ENCODE measurements at regions not wholly inside any gene's neighbourhood (a gene's known extent, or its start where the extent isn't known, plus 50 kb on each side); places are given as distances from the start of the nearest gene placed in this dataset.

DNA sequence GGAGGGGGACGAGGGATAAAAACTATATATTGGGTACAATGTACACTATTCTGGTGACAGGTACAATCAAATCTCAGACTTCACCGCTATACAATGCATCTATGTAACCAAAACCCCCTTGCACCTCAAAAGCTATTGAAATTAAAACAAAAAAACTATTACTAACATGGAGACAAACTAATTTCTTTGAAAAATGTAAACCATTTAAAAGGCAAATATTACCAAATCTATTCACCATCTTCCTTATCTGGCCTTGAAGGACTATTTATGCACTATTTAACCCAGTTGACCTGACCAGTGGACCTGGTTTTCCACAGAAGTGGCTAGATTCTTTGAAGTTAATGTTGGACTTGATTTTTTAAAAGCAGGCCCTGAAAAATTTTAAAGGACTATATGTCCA is 212.3 kb upstream of the RPS6KA3 start:
- no peak overlapping the region for H3K4me3 ChIP-seq
- H3K36me3 ChIP-seq, result no peaks in the 10 kb centered on the region
- no peaks in the 10 kb centered on the region for H3K4me1 ChIP-seq
- H3K9me3 ChIP-seq (replicated peaks in 1 of 11), result peaks cover 0 to 7% (median 0%) of the 10 kb centered on the region in 11 experiments; a peak in 3 of 22 replicates
- H3K27ac ChIP-seq, result no peak overlapping the region
- no peak for TF ChIP-seq Cebpa-rat (IDR thresholded peaks at IDR 0.05)
- no peak overlapping the region for H3K9ac ChIP-seq
- no peaks in the 10 kb centered on the region for H3K27me3 ChIP-seq
- no peak overlapping the region for H3K4me2 ChIP-seq
- H4K20me1 ChIP-seq, result no peaks in the 10 kb centered on the region

DNA sequence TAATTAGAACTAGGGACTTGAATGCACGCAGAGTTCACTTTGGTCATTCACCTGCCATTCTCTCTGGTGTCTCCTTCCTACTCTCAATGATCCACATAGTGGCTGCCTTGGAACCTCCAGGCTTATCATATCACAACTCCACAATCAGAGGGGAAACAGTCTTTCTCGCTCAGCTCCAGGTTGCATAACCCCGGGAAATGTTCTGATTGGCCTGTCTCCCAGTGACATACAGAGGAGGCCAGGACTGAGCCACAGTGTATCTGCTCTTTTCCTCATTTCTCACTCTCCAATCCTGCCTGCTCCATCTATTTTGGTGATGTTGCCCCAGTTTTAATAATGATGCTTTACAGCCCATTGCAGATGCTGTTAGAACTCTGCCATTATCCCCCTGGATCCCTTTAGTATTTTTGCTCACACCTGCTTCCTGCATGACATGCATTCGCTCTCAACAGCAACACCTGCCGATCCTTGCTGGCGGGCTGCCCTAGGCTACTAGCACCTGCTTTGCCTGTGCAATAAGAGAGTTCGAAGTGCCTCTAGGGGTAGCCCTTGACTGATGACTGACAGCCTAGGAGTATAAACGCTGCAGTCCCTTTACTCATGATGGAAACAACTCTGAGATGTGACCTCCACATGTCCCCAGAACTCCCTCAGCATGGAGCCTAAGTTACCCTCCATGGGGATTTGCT is 211.3 kb upstream of the RPS6KA3 start:
- H3K27ac ChIP-seq, result no peak overlapping the region
- no peak overlapping the region for H3K4me3 ChIP-seq
- no peak overlapping the region for H3K9ac ChIP-seq
- H3K36me3 ChIP-seq, result no peaks in the 10 kb centered on the region
- no peaks in the 10 kb centered on the region for H3K27me3 ChIP-seq
- no peaks in the 10 kb centered on the region for H3K9me3 ChIP-seq (replicated peaks in 1 of 11)
- no peaks in the 10 kb centered on the region for H3K4me1 ChIP-seq
- H4K20me1 ChIP-seq, result no peaks in the 10 kb centered on the region
- H3K4me2 ChIP-seq, result no peak overlapping the region
- TF ChIP-seq Cebpa-rat (IDR thresholded peaks at IDR 0.05), result no peak

DNA sequence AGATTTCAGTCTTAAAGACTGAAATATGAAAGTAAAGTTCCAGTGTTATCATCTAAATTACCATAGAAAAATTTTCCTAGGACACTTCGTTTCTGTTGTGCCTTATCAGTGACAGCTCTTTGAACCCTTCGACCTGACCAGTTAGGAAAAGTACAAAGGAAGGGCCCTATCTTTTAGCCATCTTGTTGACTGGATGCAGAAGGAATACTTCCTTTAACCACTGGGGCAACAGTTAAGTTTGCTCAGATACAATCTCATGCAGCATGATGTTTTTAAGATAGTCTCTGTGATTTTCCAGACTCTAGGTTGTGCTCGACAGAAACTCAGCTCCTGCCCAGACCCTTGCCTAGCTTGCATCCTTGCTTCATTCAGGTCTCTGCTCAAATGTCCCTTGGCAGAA is 210.5 kb upstream of the RPS6KA3 start:
- no peaks in the 10 kb centered on the region for H3K4me1 ChIP-seq
- H4K20me1 ChIP-seq, result no peaks in the 10 kb centered on the region
- no peaks in the 10 kb centered on the region for H3K36me3 ChIP-seq
- H3K4me3 ChIP-seq, result no peak overlapping the region
- no peak overlapping the region for H3K27ac ChIP-seq
- H3K9me3 ChIP-seq (replicated peaks in 1 of 11), result no peaks in the 10 kb centered on the region
- no peak for TF ChIP-seq Cebpa-rat (IDR thresholded peaks at IDR 0.05)
- H3K27me3 ChIP-seq, result no peaks in the 10 kb centered on the region
- H3K4me2 ChIP-seq, result no peak overlapping the region
- no peak overlapping the region for H3K9ac ChIP-seq

DNA sequence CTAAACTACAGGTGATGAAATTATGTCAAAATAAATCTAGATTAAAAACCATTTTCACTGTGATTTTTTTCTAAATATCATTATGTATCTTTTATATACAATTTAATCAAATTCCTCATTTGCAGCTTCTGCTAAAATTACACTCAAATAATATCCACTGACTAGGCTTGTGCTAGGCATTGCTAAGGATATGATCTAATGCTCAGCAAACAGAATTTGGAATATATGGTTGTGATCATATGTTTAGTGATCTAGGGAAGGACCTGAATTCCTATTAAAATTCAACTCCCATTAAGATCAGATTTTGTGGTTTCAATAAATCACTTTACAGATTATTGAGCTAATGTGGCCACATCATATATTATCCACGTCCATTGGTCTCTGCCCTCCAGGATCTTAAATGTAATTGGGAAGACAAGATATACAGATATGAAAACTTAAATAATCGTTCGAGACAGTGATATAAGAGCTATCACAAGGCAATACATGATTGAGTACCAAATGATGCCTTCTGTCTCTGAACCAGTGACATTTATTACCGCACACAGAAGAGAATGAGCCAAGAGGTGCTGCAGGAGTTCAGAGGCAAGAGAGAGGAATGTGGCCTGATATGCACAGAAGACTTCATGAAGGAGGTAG is 206.0 kb upstream of the RPS6KA3 start:
- Histone ChIP-seq H3K27me3 (no peaks in the 10 kb centered on the region), H3K27ac (no peak overlapping the region), H3K4me3 (no peak overlapping the region), H3K9me3 (replicated peaks in 1 of 11) (no peaks in the 10 kb centered on the region), H3K9ac (no peak overlapping the region), H3K4me1 (no peaks in the 10 kb centered on the region), H4K20me1 (no peaks in the 10 kb centered on the region), H3K36me3 (no peaks in the 10 kb centered on the region), H3K4me2 (no peak overlapping the region)
- TF ChIP-seq Cebpa-rat (IDR thresholded peaks at IDR 0.05), result no peak

DNA sequence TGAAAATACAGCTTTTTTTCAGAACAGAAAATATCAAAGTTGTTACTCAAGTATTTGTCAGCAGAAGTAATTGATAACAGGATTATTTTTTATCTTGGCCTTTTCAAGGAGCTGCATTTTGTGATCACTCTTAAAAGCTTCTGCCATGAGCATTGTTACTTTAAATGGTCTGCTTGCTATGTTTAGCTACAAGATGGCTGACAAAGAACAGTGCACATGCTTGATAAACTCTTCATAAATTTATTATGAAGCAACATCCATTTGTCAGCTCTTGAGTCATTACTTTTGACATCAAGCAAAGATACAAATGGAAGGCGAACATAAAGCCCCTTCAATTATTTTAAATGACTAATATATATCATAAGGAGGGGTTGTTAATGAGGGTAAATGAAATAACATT is 205.4 kb upstream of the RPS6KA3 start:
- Histone ChIP-seq H3K4me2 (no peak overlapping the region), H3K27ac (no peak overlapping the region), H4K20me1 (no peaks in the 10 kb centered on the region), H3K4me1 (no peaks in the 10 kb centered on the region), H3K27me3 (no peaks in the 10 kb centered on the region), H3K9ac (no peak overlapping the region), H3K4me3 (no peak overlapping the region), H3K36me3 (no peaks in the 10 kb centered on the region), H3K9me3 (replicated peaks in 1 of 11) (no peaks in the 10 kb centered on the region)
- TF ChIP-seq Cebpa-rat (IDR thresholded peaks at IDR 0.05), result no peak

DNA sequence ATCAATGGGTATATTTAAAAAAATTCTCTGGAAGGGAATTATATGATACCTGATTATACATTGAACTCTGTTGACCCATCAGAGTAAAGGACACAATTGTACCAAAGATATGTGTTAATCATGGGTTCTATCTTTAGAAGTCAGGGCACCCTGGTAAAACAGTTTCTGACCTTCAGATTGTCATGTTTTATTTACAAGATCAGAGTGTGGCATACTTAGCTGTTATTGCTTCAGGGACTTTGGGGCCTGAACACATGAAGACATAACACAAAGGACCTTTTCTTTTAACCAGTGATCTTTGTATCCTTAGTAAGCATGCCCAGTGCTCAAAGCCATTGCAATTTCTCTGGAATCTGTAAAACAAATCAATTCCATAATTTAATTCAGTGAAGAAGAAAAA is 204.8 kb upstream of the RPS6KA3 start:
- Histone ChIP-seq H3K27me3 (no peaks in the 10 kb centered on the region), H3K4me2 (no peak overlapping the region), H3K4me3 (no peak overlapping the region), H3K9ac (no peak overlapping the region), H3K4me1 (no peaks in the 10 kb centered on the region), H3K36me3 (no peaks in the 10 kb centered on the region), H3K27ac (no peak overlapping the region), H4K20me1 (no peaks in the 10 kb centered on the region), H3K9me3 (replicated peaks in 1 of 11) (no peaks in the 10 kb centered on the region)
- TF ChIP-seq Cebpa-rat (IDR thresholded peaks at IDR 0.05), result no peak

DNA sequence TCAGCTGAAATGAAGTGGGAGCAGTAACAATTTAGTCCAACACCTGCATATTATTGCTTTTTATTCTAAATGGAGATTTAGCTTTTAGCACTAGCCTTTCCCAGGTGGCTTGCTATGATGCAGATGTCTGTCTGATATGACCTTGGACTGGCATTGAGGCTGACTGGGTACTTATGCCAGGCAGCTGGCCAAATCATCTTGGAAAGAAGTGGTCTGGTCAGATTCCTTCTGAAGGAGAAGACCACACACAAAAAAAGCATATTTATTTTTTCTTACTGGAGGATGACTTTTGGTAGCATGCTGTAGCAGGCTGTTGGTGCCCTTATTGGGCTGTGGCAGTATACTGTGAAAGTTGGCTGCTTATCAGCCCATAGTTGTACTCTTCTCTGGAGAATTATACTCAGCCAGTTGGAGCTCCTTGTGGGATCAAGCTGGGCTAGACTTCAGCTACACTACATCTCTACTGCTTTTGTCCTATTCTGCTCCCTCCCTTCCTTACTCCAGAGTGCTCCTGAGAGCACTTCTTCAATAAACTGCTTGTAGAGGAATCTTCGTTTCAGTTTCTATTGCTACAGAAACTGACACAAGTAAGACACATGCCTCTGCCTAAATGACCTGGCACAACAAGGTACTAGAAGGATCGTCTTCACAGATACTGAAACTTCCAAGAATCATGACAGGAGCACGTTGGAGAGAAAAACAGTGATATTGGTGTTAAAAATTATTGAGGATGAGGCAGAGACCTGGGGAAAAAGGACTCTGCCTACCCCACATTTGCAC is 196.8 kb upstream of the RPS6KA3 start:
- H3K4me3 ChIP-seq, result no peak overlapping the region
- no peak overlapping the region for H3K4me2 ChIP-seq
- no peaks in the 10 kb centered on the region; a peak in 1 of 22 replicates for H3K27me3 ChIP-seq
- no peak overlapping the region for H3K27ac ChIP-seq
- peaks cover 0 to 17% (median 10%) of the 10 kb centered on the region in 10 experiments; a peak in 14 of 20 replicates for H3K4me1 ChIP-seq
- no peak for TF ChIP-seq Cebpa-rat (IDR thresholded peaks at IDR 0.05)
- no peaks in the 10 kb centered on the region for H4K20me1 ChIP-seq
- no peak overlapping the region for H3K9ac ChIP-seq
- peaks cover 0 to 12% (median 0%) of the 10 kb centered on the region in 11 experiments; a peak in 5 of 22 replicates for H3K9me3 ChIP-seq (replicated peaks in 1 of 11)
- no peaks in the 10 kb centered on the region for H3K36me3 ChIP-seq

DNA sequence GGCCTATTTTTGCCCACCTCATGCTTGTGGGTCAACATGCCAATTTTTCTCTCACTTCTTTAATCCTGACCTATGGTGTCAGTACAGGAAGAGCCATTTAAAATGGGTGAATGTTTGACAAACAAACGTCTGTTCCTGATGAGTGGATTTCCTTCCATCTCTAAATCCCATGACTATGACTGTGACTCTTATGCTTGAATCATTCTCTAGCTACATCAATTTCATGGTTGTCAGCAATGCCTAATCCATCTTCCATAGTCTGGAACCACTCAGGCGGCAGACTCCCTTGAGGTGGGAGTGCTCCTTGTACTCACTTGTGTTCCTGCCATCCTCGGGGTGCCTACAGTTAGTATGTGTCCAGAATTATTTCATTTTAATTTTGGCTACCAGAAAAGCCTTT is 194.9 kb upstream of the RPS6KA3 start:
- no peaks in the 10 kb centered on the region for H3K36me3 ChIP-seq
- no peak for TF ChIP-seq Cebpa-rat (IDR thresholded peaks at IDR 0.05)
- H3K27ac ChIP-seq, result no peak overlapping the region
- H4K20me1 ChIP-seq, result no peaks in the 10 kb centered on the region
- H3K4me1 ChIP-seq, result peaks cover 0 to 17% (median 10%) of the 10 kb centered on the region in 10 experiments; a peak in 14 of 20 replicates
- peaks cover under 1 to 18% (median 4%) of the 10 kb centered on the region in 11 experiments; a peak in 19 of 22 replicates for H3K9me3 ChIP-seq (replicated peaks in 1 of 11)
- no peak overlapping the region for H3K4me3 ChIP-seq
- no peaks in the 10 kb centered on the region; a peak in 1 of 22 replicates for H3K27me3 ChIP-seq
- H3K4me2 ChIP-seq, result peak overlapping the region in 2 of 11 experiments; percentile 3 to 22; a peak in 2 of 22 replicates
- no peak overlapping the region for H3K9ac ChIP-seq

DNA sequence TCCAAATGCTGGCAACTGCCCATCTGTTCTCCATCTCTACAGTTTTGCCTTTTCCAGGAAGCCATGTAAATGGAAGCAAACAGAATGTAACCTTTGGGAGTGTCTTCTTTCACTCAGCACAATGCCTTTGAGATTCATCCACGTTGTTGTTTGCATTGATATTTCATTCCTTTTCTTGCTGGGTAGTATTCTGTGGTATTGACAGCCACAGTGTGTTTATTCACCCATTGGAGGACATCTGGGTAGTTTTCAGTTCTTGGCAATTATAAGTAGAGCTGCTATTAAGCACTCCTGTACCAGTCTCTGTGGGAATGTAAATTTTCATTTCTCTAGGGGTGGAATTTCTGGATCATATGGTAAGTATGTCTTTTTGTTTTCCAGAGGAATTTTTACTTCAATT is 194.3 kb upstream of the RPS6KA3 start:
- H3K36me3 ChIP-seq, result no peaks in the 10 kb centered on the region
- H3K4me1 ChIP-seq, result peaks cover 0 to 17% (median 10%) of the 10 kb centered on the region in 10 experiments; a peak in 14 of 20 replicates
- peaks cover 6 to 24% (median 10%) of the 10 kb centered on the region in 11 experiments; a peak in 20 of 22 replicates for H3K9me3 ChIP-seq (replicated peaks in 1 of 11)
- H3K4me3 ChIP-seq, result no peak overlapping the region
- no peak overlapping the region for H3K4me2 ChIP-seq
- H4K20me1 ChIP-seq, result no peaks in the 10 kb centered on the region
- no peak for TF ChIP-seq Cebpa-rat (IDR thresholded peaks at IDR 0.05)
- no peaks in the 10 kb centered on the region; a peak in 1 of 22 replicates for H3K27me3 ChIP-seq
- no peak overlapping the region for H3K9ac ChIP-seq
- H3K27ac ChIP-seq, result no peak overlapping the region
